GM21723 (cell line): ENCODE measurements at regions not wholly inside any gene's neighbourhood (a gene's known extent, or its start where the extent isn't known, plus 50 kb on each side); places are given as distances from the start of the nearest gene placed in this dataset.

Experiments used
- ATAC-seq: cut with Tn5 transposase; IDR thresholded peaks from one replicate; pipeline ENCODE4 v1.9.1; 2021; ENCODE audit warnings: mild to moderate bottlenecking, moderate library complexity; ENCODE audit not compliant: unreplicated experiment

DNA sequence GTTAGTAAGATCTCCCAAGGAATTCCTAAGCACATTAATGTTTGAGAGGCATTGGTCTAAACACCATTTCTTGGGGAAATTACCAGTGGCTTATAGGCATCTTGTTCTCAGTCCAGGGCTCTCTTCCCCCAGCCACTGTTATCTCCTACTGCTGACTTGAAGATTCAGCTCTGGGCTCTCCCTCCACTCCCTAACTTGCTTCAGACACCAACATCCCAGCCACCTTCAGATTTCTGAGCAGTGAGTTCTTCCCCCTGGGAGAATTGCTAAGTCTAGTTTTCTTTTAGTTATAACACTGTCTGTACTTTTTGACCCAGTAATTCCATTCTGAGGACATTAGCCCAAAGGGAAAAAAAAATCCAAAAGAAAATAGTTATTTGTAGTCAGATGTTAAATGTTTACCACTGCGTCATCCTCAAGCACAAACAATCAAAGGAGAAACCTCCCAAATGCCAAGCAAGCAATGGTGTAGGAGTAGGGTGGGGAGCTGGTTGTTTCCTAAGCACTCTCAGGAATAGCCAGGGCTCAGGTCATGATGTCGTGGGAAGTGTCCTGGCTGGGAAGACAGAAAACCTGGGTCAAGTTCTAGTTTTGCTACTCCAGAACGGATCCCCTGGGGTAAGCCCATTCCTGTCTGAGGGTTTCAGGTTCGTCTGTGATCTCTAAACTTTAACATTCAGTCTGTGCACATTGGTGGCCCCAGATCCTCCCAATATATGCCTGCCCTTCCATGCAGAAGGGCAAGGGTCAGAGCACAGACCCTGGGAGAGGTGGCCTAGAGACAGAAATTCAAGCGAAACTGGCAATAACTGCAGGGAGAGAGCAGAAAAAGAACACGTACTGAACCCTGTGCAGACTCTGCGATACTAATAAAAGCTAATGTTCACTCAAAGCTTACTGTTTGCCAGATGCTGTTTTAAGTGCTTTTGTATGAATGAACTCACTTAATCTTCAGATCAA, 191.1 kb upstream of the FGGY start:
- no peak for ATAC-seq

DNA sequence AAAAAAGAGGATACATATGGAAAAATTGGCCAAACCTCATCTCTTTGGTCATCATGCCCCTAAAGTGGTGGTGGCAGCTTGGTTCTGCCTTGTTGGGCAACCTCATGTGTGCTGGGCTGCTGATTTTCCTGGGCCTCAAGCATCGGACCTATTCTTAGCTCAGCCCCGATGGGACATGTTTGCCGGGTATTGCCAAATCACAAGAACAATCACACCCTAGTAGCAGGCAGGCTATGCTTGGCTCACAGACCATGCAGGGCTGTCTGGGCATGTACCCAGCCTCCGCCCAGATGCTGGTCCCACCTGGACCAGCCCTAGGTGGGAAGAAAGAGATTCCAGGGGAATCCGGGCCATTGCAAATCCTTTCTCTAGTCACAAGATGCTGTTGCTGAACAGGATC, 189.4 kb upstream of the FGGY start:
- ATAC-seq, result no peak

DNA sequence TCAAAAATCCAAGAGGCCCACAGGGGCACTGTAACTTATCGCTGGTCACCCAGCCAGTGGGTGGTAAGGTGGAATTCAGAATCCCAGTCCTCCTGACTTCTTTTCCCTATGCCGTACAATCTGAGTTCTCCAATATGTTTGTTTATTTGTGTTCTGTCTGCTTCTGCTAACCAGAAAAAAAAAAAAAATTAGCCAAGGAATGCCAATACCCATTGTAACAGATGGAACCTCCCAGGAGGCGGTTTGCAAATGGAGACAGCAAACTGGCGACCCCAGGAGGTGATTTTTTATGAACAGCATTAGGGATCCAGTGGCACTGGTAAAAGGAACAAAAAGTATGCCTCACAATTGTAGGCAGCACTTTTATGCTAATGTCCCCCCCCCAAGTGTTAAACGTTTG, 189.0 kb upstream of the FGGY start:
- ATAC-seq, result no peak

DNA sequence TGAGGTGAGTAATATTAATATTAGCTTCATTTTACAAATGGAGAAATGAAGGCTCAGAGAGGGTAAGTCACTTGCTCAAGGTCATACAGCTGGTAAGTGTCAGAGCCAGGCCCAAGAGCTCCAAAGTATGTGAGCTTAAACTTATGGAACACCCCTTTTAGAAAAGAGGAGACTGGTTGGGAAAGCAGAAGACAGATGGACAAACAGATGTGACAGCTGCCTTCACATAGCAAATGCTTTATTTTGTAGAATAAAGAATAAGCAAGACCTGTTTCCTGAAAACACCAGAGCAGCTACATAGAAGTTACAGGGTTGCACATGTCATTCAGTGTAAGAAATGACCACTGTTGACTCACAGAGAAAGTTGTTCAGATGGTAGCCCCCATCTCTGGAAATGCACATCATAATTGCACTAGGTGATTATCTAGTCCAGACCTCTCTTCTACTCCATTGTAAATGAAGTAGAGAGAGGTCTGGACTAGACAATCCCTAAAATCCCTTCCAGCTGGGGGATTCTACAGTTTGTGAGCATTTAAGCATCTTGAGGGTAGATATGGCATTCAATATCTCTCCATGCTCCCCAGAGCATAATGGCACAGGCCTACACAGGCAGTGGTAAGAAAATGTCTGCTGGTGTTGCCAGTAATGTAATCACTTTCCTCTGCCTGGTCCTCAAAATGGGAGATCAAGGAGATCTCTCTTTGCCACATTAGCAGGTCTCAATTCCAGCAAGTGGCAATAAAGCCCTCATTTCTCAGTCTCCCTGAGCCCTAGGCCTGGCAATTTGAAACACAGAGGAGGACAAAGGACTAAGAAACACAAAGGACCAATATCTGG, 188.2 kb upstream of the FGGY start:
- no peak for ATAC-seq

DNA sequence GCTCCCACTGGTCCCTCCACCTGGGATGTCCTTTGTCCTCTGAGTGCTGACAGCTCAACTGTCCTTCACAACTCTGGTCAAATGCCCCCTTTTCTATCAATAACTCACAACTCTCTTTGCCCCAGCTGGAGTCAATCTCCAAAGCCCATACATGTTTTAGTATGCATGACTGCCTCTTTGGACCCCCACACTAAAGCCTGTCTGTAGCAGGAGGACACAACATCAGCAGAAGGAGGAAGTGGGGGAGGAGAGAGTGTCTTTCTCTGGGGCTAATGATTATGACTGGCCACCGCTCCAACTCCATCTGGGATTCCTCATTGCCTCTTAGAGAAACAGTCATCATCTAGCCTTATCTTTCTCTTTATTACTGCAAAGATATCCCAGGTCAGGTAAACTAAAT, 186.6 kb upstream of the FGGY start:
- no peak for ATAC-seq

DNA sequence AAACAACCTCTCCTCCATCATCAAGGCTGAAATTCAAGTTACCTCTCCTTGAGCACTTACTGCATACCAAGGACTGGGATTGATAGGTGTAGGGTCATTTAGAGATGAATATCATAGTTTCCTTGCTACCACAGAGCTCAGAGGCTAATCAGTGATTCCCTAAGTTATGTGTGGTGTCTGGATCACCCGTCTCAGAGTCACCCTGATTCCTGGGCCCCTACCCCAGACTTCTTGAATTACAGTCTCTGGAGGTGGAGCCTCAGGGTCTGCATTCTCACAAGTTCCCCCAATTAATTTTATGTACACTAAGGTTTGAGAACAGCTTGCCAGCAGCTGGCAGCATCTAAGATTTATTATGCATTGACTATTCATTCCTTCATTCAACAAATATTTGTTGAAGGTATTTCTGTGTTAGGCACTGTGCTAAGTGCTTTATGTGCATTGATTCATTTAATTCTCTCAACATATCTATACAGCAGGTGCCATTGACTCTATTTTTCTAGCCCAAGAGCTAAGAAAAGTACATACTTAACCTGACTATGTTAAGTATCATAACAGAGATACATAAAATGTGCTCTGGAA, 182.9 kb upstream of the FGGY start:
- no peak for ATAC-seq

DNA sequence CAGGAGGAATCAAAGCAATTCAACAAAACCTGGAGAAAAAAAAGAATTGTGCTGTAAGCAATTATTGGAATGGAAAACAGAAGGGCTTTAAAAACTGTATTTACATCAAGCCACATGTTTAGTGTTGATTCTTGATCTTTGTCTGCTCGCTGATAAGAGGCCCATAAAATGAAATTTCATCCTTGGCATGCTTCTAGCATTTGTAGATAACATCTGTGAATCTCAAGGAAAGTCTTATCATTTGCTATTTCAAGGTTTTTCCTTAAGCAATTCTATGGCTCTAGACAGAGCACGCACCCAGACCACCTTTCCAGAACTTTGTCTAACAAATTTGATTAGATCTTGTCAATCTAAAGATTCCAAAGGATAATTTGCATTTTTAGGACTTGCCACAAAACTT, 181.0 kb upstream of the FGGY start:
- ATAC-seq, result no peak

DNA sequence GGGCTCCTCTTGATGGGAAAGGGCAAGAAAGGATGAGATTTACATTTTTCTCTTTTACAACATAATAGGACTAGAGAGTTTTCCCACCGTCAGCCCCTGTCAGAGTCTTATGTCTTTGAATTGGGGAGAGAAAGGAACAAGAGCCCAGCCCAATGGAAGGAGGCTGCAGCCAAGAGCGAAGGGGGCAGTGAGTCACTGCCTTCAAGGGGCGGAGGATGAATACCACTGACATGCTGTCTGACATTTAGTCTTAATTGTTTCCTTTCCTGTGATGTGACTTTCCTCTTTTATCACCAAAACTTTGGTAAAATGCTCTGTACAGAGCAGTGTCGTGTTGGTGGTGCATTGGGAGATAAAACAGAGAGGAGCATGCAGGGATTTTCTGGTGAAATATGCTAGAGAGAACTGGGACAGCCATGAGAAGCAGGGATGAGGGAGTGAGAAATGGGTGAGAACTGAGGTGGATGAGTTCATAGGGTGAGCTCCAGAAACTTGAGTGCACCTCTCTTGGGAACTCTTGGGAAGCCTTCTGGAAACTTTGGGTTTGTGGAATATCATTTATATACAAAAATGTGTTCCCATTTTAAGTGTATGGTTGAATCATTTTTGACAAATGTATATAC, 179.9 kb upstream of the FGGY start:
- ATAC-seq, result no peak

DNA sequence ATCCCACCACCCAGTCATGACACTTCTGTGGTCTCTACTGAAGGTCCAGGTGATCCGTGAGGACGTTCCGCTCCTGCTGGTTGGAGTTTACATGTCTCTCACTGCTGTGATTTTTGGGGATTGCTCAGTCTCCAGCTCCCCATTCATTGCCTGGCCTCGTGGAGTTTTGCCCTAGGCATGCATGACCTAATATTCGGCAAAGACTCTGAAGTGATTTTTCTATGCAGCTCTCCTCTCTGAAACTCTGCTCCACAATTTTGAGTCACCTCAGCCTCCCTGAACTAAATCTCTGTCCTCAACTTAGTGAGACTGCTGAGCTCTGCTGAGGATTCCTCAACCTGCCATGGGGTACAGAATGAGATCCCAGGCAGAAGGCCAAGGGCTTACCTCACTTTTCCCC, 174.4 kb upstream of the FGGY start:
- no peak for ATAC-seq

DNA sequence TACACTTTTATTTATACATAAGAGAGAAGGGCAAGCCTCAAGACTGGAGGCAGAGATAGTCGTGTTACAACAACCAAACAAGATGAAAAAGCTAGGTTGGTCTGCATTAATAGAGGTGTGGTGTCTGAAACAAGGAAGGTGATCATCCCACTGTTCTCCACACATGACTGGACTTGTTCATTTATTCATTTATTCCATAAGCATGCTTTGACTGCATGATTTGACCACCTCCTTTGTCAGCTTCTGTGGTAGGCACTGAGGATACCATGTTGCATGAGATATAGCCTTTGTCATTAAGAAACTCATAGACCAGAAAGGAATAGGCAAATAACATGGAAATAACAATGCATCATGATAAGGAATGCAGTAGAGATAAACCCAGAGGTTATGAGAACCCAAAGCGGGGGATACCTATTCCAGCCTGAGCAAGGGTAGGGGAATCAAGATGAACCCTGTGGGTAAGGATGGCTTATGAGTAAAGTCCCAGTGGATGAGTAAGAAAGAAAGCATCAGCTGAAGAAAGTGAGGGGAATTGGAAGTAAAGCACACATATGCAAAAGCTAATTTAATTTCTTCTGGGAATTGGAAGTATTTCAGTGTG, 173.7 kb upstream of the FGGY start:
- ATAC-seq, result no peak

DNA sequence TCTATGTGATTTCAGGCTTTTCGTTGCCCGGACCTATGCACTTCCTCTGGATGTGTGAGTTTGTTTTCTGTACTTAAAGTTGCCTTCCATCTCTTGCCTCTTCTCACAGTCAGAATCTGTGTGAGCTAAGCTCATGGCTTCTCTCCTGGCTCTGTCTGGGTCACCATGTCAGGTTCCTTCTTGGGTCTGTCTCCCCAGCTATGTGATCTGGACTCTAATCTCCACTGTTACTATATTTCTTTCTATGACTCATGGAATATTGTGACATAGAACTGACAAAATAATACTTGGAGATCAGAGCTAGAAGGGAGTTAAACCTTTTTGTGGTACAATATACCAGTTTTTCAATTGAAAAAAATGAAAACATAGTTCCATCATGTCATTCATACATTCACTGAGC, 172.7 kb upstream of the FGGY start:
- no peak for ATAC-seq

DNA sequence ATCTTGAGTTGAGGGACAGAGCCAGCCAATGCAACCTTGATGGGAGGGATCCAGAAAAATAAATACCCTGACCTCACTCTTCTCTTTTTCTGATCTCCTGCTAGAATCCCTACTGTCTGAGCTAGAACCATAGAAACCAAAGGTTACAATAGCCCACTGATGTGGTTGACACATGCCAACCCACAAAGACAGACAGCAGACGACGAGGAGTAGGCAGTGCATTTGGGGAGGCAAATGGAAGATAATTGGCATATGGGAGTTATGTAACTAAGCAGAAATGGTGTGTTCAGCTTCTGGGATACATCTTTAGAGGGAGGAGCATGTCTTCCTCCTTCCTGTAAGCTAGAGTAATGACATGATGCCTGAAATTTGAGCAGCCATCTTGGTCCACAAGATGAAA, 171.7 kb upstream of the FGGY start:
- ATAC-seq, result no peak

DNA sequence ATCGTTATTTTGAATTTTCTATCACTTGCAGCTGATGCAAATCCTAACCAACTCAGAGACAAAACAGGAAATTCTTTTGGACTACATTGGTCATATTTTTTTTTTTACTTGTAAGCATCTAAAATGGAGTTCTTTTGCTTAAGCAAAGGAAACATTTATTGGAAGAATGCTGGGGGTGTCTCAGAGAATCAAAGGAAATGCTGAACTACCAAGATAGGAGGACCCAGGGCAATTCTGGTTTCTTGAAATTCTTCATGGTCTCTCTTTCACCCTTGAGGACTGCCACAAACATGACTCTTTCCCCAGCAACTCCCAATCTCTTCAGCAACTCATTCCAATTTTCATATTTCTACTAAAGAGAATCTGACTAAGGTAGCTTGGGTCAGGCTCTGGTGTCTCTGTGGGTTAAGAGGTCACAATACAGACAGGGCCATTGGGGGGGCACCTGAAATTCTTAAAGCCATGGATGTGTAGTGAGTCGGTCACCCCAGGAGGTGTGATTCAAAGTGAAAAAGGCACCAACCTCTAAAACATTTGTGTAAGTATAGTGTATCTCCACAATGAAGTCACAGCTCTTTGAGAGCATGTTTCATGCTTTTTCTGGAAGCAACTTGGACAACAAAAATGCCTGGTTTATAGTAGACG, 171.1 kb upstream of the FGGY start:
- no peak for ATAC-seq

DNA sequence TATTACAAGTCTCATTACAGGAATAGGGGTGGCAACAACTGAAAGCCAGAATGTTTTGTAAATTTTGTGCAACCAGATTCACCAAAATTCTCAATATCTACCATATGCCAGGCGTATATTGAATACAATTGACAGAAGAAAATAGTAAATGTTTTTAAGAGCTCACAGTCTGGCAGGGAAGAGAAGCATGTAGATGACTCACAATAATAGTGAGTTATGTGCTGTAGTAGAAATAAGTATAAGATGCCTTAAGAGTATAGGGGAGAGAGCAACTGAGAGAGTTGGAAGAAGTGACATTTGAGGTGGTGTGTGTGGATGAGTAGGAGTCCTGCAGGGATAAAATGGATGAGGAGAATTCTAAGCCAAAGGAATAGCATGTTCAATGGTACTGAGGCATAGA, 170.5 kb upstream of the FGGY start:
- no peak for ATAC-seq

DNA sequence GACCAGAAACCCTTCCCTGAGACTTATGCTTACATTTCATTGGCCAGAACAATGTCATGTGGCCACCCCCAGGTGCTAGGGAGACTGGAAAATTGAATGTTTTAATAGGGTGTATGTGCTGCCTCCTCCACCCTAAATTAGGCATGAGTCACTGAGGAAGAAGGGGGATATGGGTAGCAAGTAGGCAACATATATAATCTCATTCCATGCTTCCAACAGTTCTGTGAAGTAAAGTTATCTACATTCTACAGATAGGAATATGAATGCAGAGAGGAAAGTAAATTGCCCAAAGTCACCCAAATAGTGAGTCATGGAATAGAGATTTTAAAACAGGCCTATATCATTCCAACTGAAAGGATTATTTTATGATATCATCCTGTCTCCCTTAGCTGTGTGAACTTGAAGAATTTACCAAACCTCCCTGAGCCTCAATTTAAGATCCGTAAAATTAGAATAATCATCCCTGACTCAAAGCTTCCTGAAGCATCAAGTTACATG, 168.6 kb upstream of the FGGY start:
- ATAC-seq, result no peak

DNA sequence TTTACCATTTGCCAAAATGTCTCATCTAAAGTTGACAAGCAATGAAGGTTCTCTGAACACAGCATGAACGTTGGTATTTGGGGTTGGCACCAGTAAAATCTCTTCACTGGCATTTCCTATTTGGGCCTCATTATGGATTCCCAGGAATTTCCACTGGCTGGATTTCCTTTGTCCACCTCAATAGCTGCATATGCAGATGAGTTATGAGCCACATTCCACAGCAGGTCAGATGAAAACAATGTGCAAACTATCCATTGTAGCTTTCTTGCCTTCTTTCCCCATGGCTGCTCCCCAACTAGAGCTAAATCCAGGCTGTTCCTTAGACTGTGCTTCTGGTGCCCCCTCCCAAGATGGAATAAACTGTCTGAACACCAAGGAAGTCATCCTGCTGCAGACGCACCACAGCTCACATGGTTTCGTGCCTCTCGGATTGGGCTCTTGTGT, 168.1 kb upstream of the FGGY start:
- no peak for ATAC-seq

DNA sequence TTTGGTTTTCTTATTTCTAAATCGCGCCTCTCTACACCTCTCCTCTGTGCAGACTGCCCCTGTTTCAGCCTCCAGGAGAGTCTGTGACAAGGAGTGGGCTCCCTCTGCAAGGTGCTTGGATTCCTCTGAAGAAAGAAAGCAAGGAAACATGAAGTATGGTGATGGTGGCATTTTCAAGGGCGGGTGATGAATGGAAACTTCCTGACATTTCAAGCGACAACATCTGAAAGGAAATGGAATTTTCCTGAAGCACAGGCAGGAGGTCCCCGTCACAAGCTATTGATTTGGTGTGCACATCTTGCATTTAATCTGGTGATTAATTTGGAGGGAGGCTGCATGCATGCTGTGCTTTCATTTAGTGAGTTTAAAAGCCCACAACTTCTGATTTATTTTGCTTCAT, 164.6 kb upstream of the FGGY start:
- no peak for ATAC-seq

DNA sequence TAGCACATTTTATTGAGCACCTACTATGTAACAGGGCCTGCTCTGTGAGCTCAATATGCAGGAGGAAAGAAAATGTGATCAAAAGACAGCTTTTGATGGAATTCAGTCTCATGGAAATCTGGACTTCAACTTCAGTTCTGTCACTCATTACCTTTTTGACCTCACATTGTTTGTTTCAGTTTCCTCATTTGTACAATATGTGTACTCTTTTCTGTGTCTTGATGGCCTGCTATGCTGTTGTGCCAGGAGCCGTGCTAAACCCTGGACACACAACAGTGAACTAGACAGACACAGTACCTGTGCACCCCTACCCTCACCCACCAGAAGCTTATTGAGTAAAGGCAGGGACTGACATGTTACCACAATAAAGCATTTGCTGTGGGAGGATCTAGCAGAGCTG, 162.9 kb upstream of the FGGY start:
- no peak for ATAC-seq

DNA sequence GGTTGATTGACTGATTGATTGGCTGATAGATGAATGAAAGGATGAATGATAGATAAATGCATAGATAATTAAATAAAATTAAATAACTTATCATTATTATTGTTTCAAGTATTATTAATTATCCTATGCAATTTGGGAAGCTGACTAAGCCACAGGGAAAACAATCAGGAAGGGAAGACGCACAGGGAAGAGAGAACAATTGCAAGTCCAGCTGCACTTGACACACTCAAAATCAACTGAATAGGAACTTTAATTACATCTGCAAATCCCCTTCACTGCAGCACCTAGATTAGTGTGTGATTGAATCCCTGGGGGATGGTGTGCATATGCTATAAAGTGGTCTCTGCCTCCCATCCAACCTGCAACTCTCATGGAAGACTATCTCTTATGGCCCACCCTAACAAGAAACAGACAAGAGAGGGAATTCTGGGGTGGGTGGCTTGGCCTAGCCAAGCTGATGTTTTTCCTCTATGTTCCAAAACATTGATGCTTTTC, 161.1 kb upstream of the FGGY start:
- no peak for ATAC-seq
